ENCODE measurements at regions not wholly inside any gene's neighbourhood (a gene's known extent, or its start where the extent isn't known, plus 50 kb on each side); places are given as distances from the start of the nearest gene placed in this dataset.

DNA sequence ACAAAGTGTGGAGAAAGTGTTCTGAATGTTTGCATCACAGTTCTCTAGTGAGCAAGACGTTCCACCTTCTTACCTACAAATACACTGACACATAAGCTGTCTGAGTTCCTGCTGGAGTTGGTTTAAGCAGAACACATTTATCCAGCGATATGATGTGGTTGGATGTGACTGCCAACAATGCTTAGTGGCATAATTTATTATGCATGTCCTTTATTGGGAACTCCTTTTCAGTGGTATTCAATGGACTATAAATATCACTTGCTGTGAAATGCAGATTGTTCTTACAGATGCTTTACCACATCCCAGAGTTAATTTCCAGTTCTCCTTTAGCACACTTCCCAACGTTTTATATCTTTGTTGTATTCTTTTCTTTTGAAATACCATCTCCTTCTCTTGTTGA is 222.2 kb downstream of the LURAP1L start:
- DNase-seq (ENCODE audit: low read depth) = no peak
- TF ChIP-seq, protein P1, sequence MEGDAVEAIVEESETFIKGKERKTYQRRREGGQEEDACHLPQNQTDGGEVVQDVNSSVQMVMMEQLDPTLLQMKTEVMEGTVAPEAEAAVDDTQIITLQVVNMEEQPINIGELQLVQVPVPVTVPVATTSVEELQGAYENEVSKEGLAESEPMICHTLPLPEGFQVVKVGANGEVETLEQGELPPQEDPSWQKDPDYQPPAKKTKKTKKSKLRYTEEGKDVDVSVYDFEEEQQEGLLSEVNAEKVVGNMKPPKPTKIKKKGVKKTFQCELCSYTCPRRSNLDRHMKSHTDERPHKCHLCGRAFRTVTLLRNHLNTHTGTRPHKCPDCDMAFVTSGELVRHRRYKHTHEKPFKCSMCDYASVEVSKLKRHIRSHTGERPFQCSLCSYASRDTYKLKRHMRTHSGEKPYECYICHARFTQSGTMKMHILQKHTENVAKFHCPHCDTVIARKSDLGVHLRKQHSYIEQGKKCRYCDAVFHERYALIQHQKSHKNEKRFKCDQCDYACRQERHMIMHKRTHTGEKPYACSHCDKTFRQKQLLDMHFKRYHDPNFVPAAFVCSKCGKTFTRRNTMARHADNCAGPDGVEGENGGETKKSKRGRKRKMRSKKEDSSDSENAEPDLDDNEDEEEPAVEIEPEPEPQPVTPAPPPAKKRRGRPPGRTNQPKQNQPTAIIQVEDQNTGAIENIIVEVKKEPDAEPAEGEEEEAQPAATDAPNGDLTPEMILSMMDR (IDR thresholded peaks at IDR 0.05; ENCODE audit: insufficient read depth, low read length) = no peak

DNA sequence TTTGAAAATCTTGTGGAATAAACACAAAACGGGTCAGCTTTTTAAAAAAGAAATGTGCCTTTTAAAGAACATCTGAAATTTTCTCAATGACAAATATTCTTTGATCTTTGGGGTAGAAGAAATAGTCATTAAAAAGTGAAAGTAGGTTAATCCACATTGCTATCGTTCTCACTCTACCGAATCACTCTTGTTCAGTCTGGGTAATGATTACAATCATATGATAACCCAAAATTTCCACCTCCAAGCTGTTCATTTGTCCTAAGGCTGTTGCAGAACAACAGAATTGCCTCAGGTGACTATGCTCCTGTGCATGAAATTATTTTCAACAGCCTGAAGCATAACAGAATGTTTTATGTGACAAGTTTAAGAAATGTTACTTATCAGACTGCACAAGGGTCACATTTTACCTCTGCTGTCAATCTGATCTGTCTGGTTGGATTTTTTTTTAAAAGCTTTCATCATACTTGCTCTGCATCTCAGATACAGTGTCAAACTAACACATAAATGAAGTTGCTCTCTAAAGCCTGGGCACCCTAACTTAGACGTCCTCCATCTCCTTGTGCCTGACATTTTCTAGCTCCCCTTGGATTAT is 227.3 kb downstream of the LURAP1L start:
- no peak for DNase-seq (ENCODE audit: low read depth)
- TF ChIP-seq, protein P1 (IDR thresholded peaks at IDR 0.05; ENCODE audit: insufficient read depth, low read length) = no peak
- no peak overlapping the region for H3K4me3 ChIP-seq (ENCODE audit: low read depth, low read length)

More for the DNA sequence above, 222.2 kb downstream of the LURAP1L start:
- no peak overlapping the region for H3K4me3 ChIP-seq (ENCODE audit: low read depth, low read length)

DNA sequence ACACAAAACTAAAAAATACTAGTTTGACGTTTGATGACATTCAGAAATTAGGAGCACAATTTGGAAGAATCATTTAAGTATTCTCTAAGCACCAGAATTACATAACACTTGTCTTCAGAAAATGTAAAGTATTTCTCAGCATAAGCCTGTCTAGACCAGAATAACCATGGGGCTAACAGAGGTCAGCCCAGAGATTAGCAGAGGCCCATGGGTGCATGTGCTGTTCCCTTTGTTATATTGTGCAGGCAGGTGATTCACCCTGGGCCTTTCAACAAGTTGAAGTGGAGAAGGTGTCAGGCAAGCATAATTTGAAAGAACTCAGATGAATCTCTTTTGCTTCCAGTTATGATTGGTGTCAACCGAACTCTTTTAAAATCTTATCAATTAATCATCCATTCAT is 227.9 kb downstream of the LURAP1L start:
- TF ChIP-seq, protein P1 (IDR thresholded peaks at IDR 0.05; ENCODE audit: insufficient read depth, low read length) = no peak
- H3K4me3 ChIP-seq (ENCODE audit: low read depth, low read length) = no peak overlapping the region

DNA sequence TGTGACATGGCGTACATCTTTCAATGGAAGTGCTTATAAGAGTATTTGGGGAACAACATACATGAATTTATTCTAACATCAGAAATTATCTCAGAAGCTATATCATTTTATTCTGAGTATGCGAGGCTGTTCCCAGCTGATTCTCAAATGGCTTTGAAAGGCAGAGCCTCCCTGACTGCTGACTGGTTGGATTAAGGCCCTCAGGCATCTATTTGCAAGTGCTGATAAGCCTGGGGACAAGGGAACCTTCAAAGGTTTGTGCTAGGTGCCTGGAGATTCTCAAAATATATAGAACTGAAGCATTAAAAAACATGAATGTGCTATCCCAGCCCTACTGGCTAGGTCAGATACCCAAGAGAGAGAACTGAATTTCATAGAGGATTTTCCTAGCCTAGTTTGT is 235.1 kb downstream of the LURAP1L start:
- H3K4me3 ChIP-seq (ENCODE audit: low read depth, low read length) = no peak overlapping the region
- no peak for DNase-seq (ENCODE audit: low read depth)
- TF ChIP-seq, protein P1 (IDR thresholded peaks at IDR 0.05; ENCODE audit: insufficient read depth, low read length) = no peak

More for the DNA sequence above, 227.9 kb downstream of the LURAP1L start:
- no peak for DNase-seq (ENCODE audit: low read depth)

DNA sequence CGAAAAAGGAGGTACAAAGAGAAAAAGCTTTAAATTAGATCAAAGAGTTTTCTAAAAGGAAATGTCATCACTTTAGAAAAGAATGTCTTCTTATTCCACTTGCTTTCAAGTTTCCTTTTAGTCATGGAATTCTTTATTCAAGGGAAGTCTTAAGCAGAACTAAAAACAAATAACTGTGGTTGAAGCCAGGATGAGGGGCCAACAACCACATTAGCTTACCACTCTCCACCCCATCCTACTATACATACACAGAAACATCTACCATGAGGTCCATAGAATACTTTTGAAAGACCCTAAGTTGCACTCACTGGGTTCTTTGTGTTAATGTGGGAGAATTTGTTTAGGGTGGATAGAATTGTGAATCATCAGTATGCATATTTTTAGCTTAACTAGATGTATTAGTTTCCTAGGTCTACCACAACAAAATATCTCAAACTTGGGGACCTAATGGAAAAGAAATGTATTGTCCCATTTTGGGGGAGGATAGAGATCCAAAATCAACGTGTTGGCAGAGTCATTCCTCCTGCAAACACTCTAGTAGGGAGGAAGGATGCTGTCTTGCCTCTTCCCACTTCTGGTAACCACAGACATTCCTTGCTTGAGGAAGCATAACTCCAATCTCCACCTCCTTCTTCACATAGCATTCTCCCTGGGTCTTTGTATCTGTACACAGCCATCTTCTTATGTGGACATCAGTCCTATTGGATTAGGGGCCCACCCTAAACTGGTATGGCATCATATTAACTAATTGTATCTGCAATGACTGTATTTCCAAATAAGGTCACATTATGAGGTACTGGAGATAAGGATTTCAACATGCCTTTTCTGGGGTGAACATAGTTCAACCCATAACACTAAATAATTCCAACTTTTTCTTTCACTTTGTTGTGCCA is 239.4 kb downstream of the LURAP1L start:
- no peak overlapping the region for H3K4me3 ChIP-seq (ENCODE audit: low read depth, low read length)
- DNase-seq (ENCODE audit: low read depth) = peak; percentile 70
- TF ChIP-seq, protein P1 (IDR thresholded peaks at IDR 0.05; ENCODE audit: insufficient read depth, low read length) = no peak

DNA sequence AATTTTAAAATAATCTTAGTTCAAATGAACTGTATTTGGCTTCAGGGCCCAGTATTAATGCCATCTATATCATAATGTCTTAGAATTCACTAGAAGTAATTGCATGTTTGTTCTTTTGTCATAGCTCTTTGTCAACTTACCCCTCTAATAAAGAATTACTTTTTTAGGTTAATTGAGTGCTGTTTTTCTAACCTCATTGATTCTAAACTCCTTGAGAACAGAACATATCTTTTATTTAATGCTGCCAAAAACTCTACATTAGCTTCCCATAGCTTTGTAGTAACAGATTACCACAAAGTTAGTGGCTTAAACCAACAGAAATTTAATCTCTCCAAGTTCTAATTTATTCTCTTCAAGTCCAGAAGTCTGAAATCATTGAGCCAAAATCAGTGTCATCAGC is 242.4 kb downstream of the LURAP1L start:
- TF ChIP-seq, protein P1 (IDR thresholded peaks at IDR 0.05; ENCODE audit: insufficient read depth, low read length) = no peak
- DNase-seq (ENCODE audit: low read depth) = no peak
- H3K4me3 ChIP-seq (ENCODE audit: low read depth, low read length) = no peak overlapping the region
